ENCODE measurements at regions not wholly inside any gene's neighbourhood (a gene's known extent, or its start where the extent isn't known, plus 50 kb on each side); places are given as distances from the start of the nearest gene placed in this dataset.

GRCh38 chr10:24790073-24790472 is 66.4 kb upstream of the ARHGAP21 start:
- ChIA-PET CTCF (no interaction called here), RAD21 (ENCODE audit: low non-redundant PET in 1 of 2, low total read pairs in 2 of 2, uncharacterized antibody in 2 of 2, unreplicated experiment in 2 of 2) (no interaction called here), POLR2A (no interaction called here)
- Histone ChIP-seq H3K9me3 (ENCODE audit: control insufficient read depth in 1 of 2, insufficient read depth in 1 of 2, low read depth in 1 of 2, low read length in 2 of 2) (no peaks in the 10 kb centered on the region), H3K27ac (ENCODE audit: low read depth, low read length) (no peak overlapping the region), H4K20me1 (ENCODE audit: insufficient read depth) (no peaks in the 10 kb centered on the region), H3K9ac (ENCODE audit: low read length) (no peak overlapping the region), H3K4me1 (ENCODE audit: control insufficient read depth in 1 of 2, insufficient read depth in 2 of 2, low read length in 2 of 2) (peaks cover 0 to 6% of the 10 kb centered on the region in 2 experiments; a peak in 1 of 4 replicates), H3K4me2 (ENCODE audit: low read length) (no peak overlapping the region), H3K9me2 (ENCODE audit: insufficient read depth) (no peaks in the 10 kb centered on the region), H3K27me3 (ENCODE audit: insufficient read depth, low read length) (no peaks in the 10 kb centered on the region), H3K4me3 (replicated peaks in 1 of 2; ENCODE audit: low read depth in 1 of 2, low read length in 2 of 2) (no peak overlapping the region), H3K79me2 (ENCODE audit: insufficient read depth, low read length) (no peaks in the 10 kb centered on the region), H2AFZ (ENCODE audit: low read depth, low read length, poor library complexity, severe bottlenecking) (no peak overlapping the region), H3K36me3 (ENCODE audit: control insufficient read depth in 1 of 2, insufficient read depth in 2 of 2, low read length in 2 of 2) (no peaks in the 10 kb centered on the region)
- TF ChIP-seq ELF1 (IDR thresholded peaks at IDR 0.05; ENCODE audit: borderline replicate concordance, low read depth) (no peak), CBX3 (IDR thresholded peaks at IDR 0.05; ENCODE audit: low read depth) (no peak)
- DNase-seq (ENCODE audit: low read depth, low spot score), result no peak
- intact Hi-C loops (cut with micrococcal nuclease), result no loop called here
- no peak for ATAC-seq
- no TSS peak for BruUV-seq (replicated peaks)

DNA sequence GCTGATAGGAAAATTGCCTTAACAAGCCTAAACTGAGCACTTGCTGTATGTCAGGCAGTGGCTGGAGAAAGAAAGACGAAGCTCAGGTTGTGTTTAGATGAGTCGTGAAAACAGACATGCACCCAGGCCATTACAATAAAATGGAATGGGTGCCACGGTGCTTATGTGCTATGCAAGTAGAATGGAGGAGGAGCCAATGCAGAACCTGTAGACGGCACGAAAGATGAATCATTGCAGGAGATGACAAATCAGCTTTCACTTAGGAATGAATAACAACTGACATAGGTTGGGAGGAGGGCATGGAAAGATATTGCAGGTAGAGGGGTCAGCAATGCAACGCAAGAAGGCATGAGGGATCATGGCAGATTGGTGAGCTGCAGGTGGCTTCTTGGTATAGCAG is 61.2 kb upstream of the ARHGAP21 start:
- CTCF ChIA-PET, result no interaction called here
- no peak overlapping the region for H3K4me2 ChIP-seq (ENCODE audit: low read length)
- no peak overlapping the region for H2AFZ ChIP-seq (ENCODE audit: low read depth, low read length, poor library complexity, severe bottlenecking)
- no peaks in the 10 kb centered on the region for H3K9me2 ChIP-seq (ENCODE audit: insufficient read depth)
- H3K4me3 ChIP-seq (replicated peaks in 1 of 2; ENCODE audit: low read depth in 1 of 2, low read length in 2 of 2), result no peak overlapping the region
- no peaks in the 10 kb centered on the region for H3K9me3 ChIP-seq (ENCODE audit: control insufficient read depth in 1 of 2, insufficient read depth in 1 of 2, low read depth in 1 of 2, low read length in 2 of 2)
- no peak overlapping the region for H3K27ac ChIP-seq (ENCODE audit: low read depth, low read length)
- H3K9ac ChIP-seq (ENCODE audit: low read length), result no peak overlapping the region
- H3K36me3 ChIP-seq (ENCODE audit: control insufficient read depth in 1 of 2, insufficient read depth in 2 of 2, low read length in 2 of 2), result no peaks in the 10 kb centered on the region
- ATAC-seq (no peak), DNase-seq (ENCODE audit: low read depth, low spot score) (no peak)
- no peaks in the 10 kb centered on the region for H3K4me1 ChIP-seq (ENCODE audit: control insufficient read depth in 1 of 2, insufficient read depth in 2 of 2, low read length in 2 of 2)
- no peaks in the 10 kb centered on the region for H3K79me2 ChIP-seq (ENCODE audit: insufficient read depth, low read length)
- no TSS peak for BruUV-seq (replicated peaks)
- POLR2A ChIA-PET, result no interaction called here
- no peaks in the 10 kb centered on the region for H4K20me1 ChIP-seq (ENCODE audit: insufficient read depth)
- RAD21 ChIA-PET (ENCODE audit: low non-redundant PET in 1 of 2, low total read pairs in 2 of 2, uncharacterized antibody in 2 of 2, unreplicated experiment in 2 of 2), result no interaction called here
- no peaks in the 10 kb centered on the region for H3K27me3 ChIP-seq (ENCODE audit: insufficient read depth, low read length)
- intact Hi-C loops (cut with micrococcal nuclease), result no loop called here
- TF ChIP-seq SP1 (IDR thresholded peaks at IDR 0.05; ENCODE audit: low read depth) (no peak), CEBPB (IDR thresholded peaks at IDR 0.05; ENCODE audit: low read depth) (no peak), EGR1 (IDR thresholded peaks at IDR 0.05; ENCODE audit: low read depth) (no peak), RAD21 (IDR thresholded peaks at IDR 0.05; ENCODE audit: low read depth) (no peak), CTCF (IDR thresholded peaks at IDR 0.05 in 2 of 3, conservative IDR thresholded peaks at IDR 0.05 in 1 of 3; ENCODE audit: borderline replicate concordance in 1 of 3, insufficient read depth in 1 of 3, low read depth in 2 of 3, low read length in 2 of 3) (no peak), ZNF274 (IDR thresholded peaks at IDR 0.05; ENCODE audit: low read depth, low read length) (no peak), EZH2phosphoT487 (IDR thresholded peaks at IDR 0.05; ENCODE audit: borderline replicate concordance) (no peak), TCF7L2 (IDR thresholded peaks at IDR 0.05; ENCODE audit: borderline replicate concordance, extremely low read depth, insufficient read depth, insufficient read length) (no peak), EZH2 (IDR thresholded peaks at IDR 0.05) (no peak), SIN3A (IDR thresholded peaks at IDR 0.05; ENCODE audit: low read depth) (no peak), ELF1 (IDR thresholded peaks at IDR 0.05; ENCODE audit: borderline replicate concordance, low read depth) (no peak), ZFX (IDR thresholded peaks at IDR 0.05) (no peak), JUND (IDR thresholded peaks at IDR 0.05) (no peak)
- TF ChIP-seq, protein P1, sequence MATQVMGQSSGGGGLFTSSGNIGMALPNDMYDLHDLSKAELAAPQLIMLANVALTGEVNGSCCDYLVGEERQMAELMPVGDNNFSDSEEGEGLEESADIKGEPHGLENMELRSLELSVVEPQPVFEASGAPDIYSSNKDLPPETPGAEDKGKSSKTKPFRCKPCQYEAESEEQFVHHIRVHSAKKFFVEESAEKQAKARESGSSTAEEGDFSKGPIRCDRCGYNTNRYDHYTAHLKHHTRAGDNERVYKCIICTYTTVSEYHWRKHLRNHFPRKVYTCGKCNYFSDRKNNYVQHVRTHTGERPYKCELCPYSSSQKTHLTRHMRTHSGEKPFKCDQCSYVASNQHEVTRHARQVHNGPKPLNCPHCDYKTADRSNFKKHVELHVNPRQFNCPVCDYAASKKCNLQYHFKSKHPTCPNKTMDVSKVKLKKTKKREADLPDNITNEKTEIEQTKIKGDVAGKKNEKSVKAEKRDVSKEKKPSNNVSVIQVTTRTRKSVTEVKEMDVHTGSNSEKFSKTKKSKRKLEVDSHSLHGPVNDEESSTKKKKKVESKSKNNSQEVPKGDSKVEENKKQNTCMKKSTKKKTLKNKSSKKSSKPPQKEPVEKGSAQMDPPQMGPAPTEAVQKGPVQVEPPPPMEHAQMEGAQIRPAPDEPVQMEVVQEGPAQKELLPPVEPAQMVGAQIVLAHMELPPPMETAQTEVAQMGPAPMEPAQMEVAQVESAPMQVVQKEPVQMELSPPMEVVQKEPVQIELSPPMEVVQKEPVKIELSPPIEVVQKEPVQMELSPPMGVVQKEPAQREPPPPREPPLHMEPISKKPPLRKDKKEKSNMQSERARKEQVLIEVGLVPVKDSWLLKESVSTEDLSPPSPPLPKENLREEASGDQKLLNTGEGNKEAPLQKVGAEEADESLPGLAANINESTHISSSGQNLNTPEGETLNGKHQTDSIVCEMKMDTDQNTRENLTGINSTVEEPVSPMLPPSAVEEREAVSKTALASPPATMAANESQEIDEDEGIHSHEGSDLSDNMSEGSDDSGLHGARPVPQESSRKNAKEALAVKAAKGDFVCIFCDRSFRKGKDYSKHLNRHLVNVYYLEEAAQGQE (IDR thresholded peaks at IDR 0.05; ENCODE audit: low read depth), result no peak
- TF ChIP-seq, protein P2, sequence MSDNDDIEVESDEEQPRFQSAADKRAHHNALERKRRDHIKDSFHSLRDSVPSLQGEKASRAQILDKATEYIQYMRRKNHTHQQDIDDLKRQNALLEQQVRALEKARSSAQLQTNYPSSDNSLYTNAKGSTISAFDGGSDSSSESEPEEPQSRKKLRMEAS (IDR thresholded peaks at IDR 0.05), result no peak
